ENCODE measurements at regions not wholly inside any gene's neighbourhood (a gene's known extent, or its start where the extent isn't known, plus 50 kb on each side); places are given as distances from the start of the nearest gene placed in this dataset.

DNA sequence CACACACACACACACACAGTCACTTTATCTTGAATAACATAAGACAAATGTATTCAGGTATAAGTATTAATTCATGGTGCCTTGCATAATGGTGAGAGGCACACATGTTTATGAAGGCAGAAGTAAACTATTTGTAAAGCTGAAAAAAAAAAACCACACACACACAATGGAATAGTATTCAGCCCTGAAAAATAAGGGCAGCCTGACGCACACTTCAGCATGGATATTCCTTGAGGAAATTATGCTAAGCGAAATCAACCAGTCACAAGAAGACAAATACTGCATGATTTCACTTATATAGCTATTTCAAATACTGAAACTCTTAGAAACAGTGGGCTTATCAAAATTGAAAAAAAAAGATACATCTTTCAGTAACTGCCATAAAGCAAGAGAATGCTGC is 200.2 kb upstream of the RBFOX1 start:
- peaks cover 5% of the 10 kb centered on the region for H3K9me3 ChIP-seq (replicated peaks; ENCODE audit: control insufficient read depth, insufficient read depth, low read length)
- H3K4me2 ChIP-seq (ENCODE audit: insufficient read depth, low read length), result no peak overlapping the region
- TF ChIP-seq FOS (IDR thresholded peaks at IDR 0.05; ENCODE audit: borderline replicate concordance, insufficient read depth, low read length) (no peak), GATA2 (IDR thresholded peaks at IDR 0.05; ENCODE audit: insufficient read depth, insufficient read length, low read depth, low read length) (no peak), POLR2AphosphoS5 (IDR thresholded peaks at IDR 0.05; ENCODE audit: insufficient read depth, low read depth, low read length) (no peak), JUN (IDR thresholded peaks at IDR 0.05; ENCODE audit: borderline replicate concordance, insufficient read depth, insufficient read length, low read depth) (no peak), EZH2 (IDR thresholded peaks at IDR 0.05; ENCODE audit: borderline replicate concordance, low read depth, low read length, severe bottlenecking) (no peak), POLR2A (IDR thresholded peaks at IDR 0.05; ENCODE audit: low read depth, low read length) (no peak), MYC (IDR thresholded peaks at IDR 0.05; ENCODE audit: low read depth, low read length) (no peak)
- TF ChIP-seq, protein P1, sequence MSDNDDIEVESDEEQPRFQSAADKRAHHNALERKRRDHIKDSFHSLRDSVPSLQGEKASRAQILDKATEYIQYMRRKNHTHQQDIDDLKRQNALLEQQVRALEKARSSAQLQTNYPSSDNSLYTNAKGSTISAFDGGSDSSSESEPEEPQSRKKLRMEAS (IDR thresholded peaks at IDR 0.05; ENCODE audit: insufficient read depth, insufficient read length), result no peak
- TF ChIP-seq, protein P2, sequence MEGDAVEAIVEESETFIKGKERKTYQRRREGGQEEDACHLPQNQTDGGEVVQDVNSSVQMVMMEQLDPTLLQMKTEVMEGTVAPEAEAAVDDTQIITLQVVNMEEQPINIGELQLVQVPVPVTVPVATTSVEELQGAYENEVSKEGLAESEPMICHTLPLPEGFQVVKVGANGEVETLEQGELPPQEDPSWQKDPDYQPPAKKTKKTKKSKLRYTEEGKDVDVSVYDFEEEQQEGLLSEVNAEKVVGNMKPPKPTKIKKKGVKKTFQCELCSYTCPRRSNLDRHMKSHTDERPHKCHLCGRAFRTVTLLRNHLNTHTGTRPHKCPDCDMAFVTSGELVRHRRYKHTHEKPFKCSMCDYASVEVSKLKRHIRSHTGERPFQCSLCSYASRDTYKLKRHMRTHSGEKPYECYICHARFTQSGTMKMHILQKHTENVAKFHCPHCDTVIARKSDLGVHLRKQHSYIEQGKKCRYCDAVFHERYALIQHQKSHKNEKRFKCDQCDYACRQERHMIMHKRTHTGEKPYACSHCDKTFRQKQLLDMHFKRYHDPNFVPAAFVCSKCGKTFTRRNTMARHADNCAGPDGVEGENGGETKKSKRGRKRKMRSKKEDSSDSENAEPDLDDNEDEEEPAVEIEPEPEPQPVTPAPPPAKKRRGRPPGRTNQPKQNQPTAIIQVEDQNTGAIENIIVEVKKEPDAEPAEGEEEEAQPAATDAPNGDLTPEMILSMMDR (IDR thresholded peaks at IDR 0.05; ENCODE audit: extremely low read depth in 1 of 2, insufficient read depth in 1 of 2, low read depth in 1 of 2, low read length in 2 of 2), result no peak
- no TSS peak for BruUV-seq (replicated peaks)
- H3K9ac ChIP-seq (replicated peaks; ENCODE audit: extremely low read depth, insufficient read depth, low read length), result no peak overlapping the region
- ChIA-PET CTCF (no interaction called here), POLR2A (no interaction called here)
- FAIRE-seq (no peak), DNase-seq (ENCODE audit: low read depth, low spot score) (no peak)
- no peak overlapping the region for H3K4me3 ChIP-seq (replicated peaks in 1 of 3; ENCODE audit: insufficient read depth in 1 of 3, low read depth in 1 of 3, low read length in 3 of 3)
- H3K36me3 ChIP-seq (ENCODE audit: control insufficient read depth in 2 of 2, extremely low read depth in 1 of 2, insufficient read depth in 2 of 2, low read length in 2 of 2), result no peaks in the 10 kb centered on the region
- no peaks in the 10 kb centered on the region for H3K27me3 ChIP-seq (ENCODE audit: control insufficient read depth in 2 of 2, insufficient read depth in 2 of 2, low read length in 2 of 2)
- H3K79me2 ChIP-seq (ENCODE audit: control insufficient read depth, insufficient read depth, low read length), result no peaks in the 10 kb centered on the region
- no peaks in the 10 kb centered on the region for H3K4me1 ChIP-seq (ENCODE audit: control insufficient read depth, extremely low read depth, insufficient read depth, low read length)
- no peak overlapping the region for H3K27ac ChIP-seq (ENCODE audit: insufficient read depth, low read depth, low read length)
- intact Hi-C loops (cut with micrococcal nuclease) (no loop called here), dilution Hi-C loops (cut with MboI; ENCODE audit: extremely low pct_ligation_motif_present, low sequenced_read_pairs) (no loop called here)
- no peak overlapping the region for H2AFZ ChIP-seq (ENCODE audit: low read depth, low read length)
- H3K9me1 ChIP-seq (replicated peaks; ENCODE audit: control insufficient read depth, extremely low read depth, insufficient read depth, low read length), result no peaks in the 10 kb centered on the region
- H4K20me1 ChIP-seq (replicated peaks; ENCODE audit: control insufficient read depth, extremely low read depth, insufficient read depth, low read length), result no peaks in the 10 kb centered on the region
